Skeletal muscle tissue (tissue), 3 donors: ENCODE measurements at regions not wholly inside any gene's neighbourhood (a gene's known extent, or its start where the extent isn't known, plus 50 kb on each side); places are given as distances from the start of the nearest gene placed in this dataset.

ENCODE experiments used
- H3K27ac ChIP-seq: one replicate; pipeline ENCODE4 v1.7.0; 2013; ENCODE audit warnings: mild to moderate bottlenecking, low read depth, low read length, inconsistent platforms
- H3K27me3 ChIP-seq, 3 donors: one replicate each; pipeline ENCODE4 v1.7.0; 2013; ENCODE audit warnings: low read length in 3 of 3; ENCODE audit not compliant: control insufficient read depth in 3 of 3, insufficient read depth in 3 of 3
- H3K36me3 ChIP-seq, 3 donors: one replicate each; pipeline ENCODE4 v1.7.0; 2013; ENCODE audit warnings: low read length in 3 of 3; ENCODE audit not compliant: control insufficient read depth in 3 of 3, insufficient read depth in 3 of 3
- H3K4me1 ChIP-seq, 3 donors: one replicate each; pipeline ENCODE4 v1.7.0; 2013; ENCODE audit warnings: low read length in 3 of 3, mild to moderate bottlenecking in 3 of 3; ENCODE audit not compliant: control insufficient read depth in 3 of 3, insufficient read depth in 3 of 3
- H3K4me3 ChIP-seq, 3 donors: one replicate each; pipeline ENCODE4 v1.7.0; 2013; ENCODE audit warnings: low read length in 3 of 3
- H3K9ac ChIP-seq, 3 donors: one replicate each; pipeline ENCODE4 v1.7.0; 2013; ENCODE audit warnings: low read length in 3 of 3, mild to moderate bottlenecking in 3 of 3, moderate library complexity in 2 of 3, low read depth in 1 of 3
- H3K9me3 ChIP-seq, 3 donors: one replicate each; pipeline ENCODE4 v1.7.0; 2013; ENCODE audit warnings: low read length in 3 of 3; ENCODE audit not compliant: control insufficient read depth in 3 of 3
- donor health status: Osteomylitis.

GRCh38 chr14:42460673-42461072 lies 854.0 kb downstream of the LRFN5 start:
- H3K9me3 ChIP-seq, result no peaks in the 10 kb centered on the region

DNA sequence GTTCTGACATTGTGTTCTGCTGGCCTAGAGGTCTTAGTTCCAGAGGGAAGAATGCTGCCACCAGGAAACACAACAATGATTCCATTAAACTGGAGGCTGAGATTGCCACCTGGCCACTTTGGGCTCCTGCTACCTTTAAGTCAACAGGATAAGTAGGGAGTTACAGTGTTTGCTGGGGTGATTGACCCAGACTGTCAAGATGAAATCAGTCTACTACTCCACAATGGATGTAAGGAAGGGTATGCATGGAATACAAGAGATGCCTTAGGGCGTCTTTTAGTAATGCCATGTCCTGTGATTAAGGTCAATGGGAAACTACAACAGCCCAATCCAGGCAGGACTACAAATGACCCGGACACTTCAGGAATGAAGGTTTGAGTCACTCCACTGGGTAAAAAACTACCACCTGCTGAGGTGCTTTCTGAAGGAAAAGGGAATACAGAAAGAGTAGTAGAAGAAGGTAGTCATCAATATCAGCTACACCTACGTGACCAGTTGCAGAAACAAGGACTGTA lies 852.6 kb downstream of the LRFN5 start:
- Histone ChIP-seq H3K9me3 (no peaks in the 10 kb centered on the region), H3K4me3 (no peak overlapping the region), H3K9ac (no peak overlapping the region), H3K36me3 (no peaks in the 10 kb centered on the region), H3K4me1 (no peaks in the 10 kb centered on the region), H3K27ac (no peak overlapping the region), H3K27me3 (no peaks in the 10 kb centered on the region)

More at GRCh38 chr14:42460673-42461072, 854.0 kb downstream of the LRFN5 start:
- no peaks in the 10 kb centered on the region for H3K36me3 ChIP-seq
- H3K9ac ChIP-seq, result no peak overlapping the region
- H3K4me1 ChIP-seq, result no peaks in the 10 kb centered on the region
- H3K4me3 ChIP-seq, result no peak overlapping the region
- no peak overlapping the region for H3K27ac ChIP-seq
- H3K27me3 ChIP-seq, result no peaks in the 10 kb centered on the region

- Histone ChIP-seq H3K27ac (no peak overlapping the region), H3K36me3 (no peaks in the 10 kb centered on the region), H3K9me3 (no peaks in the 10 kb centered on the region), H3K27me3 (no peaks in the 10 kb centered on the region), H3K4me1 (no peaks in the 10 kb centered on the region), H3K4me3 (no peak overlapping the region), H3K9ac (no peak overlapping the region)
Observed at GRCh38 chr14:42441615-42442014, 834.9 kb downstream of the LRFN5 start.

DNA sequence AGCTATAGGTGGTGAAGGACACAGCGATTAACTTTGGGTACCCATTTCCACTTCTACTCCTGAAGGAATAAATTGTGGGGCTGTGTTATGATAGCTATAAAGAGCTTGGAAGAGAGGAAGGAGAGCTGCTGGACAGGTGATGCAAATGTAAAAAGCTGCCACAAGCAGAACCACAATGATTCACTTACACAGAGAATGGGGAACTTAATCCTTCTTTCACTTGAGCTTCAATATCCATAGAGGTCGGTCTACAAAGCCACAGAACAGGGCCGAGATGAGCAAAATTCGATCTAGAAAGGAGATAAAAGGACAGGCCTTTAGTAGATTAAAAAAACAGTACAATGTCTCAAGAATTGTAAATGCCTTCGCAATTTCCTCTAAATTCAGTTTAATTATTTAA lies 831.1 kb downstream of the LRFN5 start:
- Histone ChIP-seq H3K27me3 (no peaks in the 10 kb centered on the region), H3K27ac (no peak overlapping the region), H3K9me3 (no peaks in the 10 kb centered on the region), H3K4me3 (no peak overlapping the region), H3K9ac (no peak overlapping the region), H3K36me3 (no peaks in the 10 kb centered on the region), H3K4me1 (no peaks in the 10 kb centered on the region)

DNA sequence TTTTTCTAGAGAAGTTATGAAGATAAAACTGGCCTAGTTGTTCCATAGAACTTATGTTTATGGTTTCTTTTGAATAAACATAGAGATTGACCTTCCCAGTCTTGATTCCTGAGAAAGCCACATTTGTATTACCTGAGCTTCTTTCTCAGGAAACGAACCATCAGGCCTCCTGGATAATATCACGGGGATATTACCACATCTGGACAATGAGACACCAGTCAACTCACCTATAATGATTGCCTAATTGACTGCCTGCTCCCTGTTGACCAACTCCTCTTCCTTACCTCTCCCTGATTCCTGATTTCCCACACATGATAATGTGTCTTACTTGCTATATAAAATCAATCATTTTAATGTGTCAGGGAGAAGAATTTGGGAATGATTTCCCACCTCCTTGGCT lies 822.7 kb downstream of the LRFN5 start:
- Histone ChIP-seq H3K4me3 (no peak overlapping the region), H3K27me3 (no peaks in the 10 kb centered on the region), H3K36me3 (no peaks in the 10 kb centered on the region), H3K4me1 (no peaks in the 10 kb centered on the region), H3K27ac (no peak overlapping the region), H3K9ac (no peak overlapping the region), H3K9me3 (no peaks in the 10 kb centered on the region)

- Histone ChIP-seq H3K9me3 (no peaks in the 10 kb centered on the region), H3K4me3 (no peak overlapping the region), H3K9ac (no peak overlapping the region), H3K27ac (no peak overlapping the region), H3K36me3 (no peaks in the 10 kb centered on the region), H3K4me1 (no peaks in the 10 kb centered on the region), H3K27me3 (no peaks in the 10 kb centered on the region)
Observed at GRCh38 chr14:42428996-42429395, 822.3 kb downstream of the LRFN5 start.

DNA sequence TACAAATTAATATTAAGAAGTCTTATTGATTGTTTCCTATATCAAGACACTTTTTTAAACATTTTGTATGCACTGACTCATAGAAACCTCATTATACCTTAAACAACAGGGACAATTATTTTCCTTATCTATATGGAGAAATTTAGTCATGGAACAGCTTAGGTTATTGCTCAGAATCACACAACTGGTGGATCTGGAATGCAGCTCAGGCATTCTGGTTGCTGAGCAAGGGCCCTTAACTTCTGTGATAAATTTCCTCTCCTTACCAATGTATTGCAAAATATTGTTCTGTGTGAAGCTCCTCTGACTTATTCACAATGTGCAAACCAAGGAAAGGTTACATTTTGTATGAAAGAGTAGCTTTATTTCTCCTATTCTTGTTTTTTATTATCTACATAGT lies 817.8 kb downstream of the LRFN5 start:
- Histone ChIP-seq H3K9ac (no peak overlapping the region), H3K4me3 (no peak overlapping the region), H3K27ac (no peak overlapping the region), H3K27me3 (no peaks in the 10 kb centered on the region), H3K9me3 (no peaks in the 10 kb centered on the region), H3K4me1 (no peaks in the 10 kb centered on the region), H3K36me3 (no peaks in the 10 kb centered on the region)

- Histone ChIP-seq H3K27ac (no peak overlapping the region), H3K36me3 (no peaks in the 10 kb centered on the region), H3K27me3 (no peaks in the 10 kb centered on the region), H3K9me3 (no peaks in the 10 kb centered on the region), H3K4me3 (no peak overlapping the region), H3K9ac (no peak overlapping the region), H3K4me1 (no peaks in the 10 kb centered on the region)
Observed at GRCh38 chr14:42421377-42422078, 814.9 kb downstream of the LRFN5 start.

DNA sequence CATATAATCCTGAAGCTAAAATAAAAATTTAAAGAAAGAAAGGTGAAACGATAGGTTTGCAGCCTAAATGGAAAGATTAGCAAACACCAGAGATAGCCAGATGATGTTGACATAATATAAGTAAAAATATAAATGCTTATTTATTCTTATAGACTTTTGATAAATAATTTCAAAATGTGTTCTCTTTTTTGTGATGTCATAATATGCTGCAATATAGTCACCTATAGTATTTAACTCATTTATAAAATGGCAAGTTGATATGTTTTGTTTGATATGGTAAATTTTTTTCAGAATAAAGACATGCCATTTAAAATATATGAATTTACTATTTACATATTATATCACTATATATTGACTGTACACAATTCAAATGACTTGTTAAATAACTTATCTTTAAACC lies 813.4 kb downstream of the LRFN5 start:
- Histone ChIP-seq H3K9me3 (no peaks in the 10 kb centered on the region), H3K4me1 (no peaks in the 10 kb centered on the region), H3K9ac (no peak overlapping the region), H3K27me3 (no peaks in the 10 kb centered on the region), H3K27ac (no peak overlapping the region), H3K4me3 (no peak overlapping the region), H3K36me3 (no peaks in the 10 kb centered on the region)

DNA sequence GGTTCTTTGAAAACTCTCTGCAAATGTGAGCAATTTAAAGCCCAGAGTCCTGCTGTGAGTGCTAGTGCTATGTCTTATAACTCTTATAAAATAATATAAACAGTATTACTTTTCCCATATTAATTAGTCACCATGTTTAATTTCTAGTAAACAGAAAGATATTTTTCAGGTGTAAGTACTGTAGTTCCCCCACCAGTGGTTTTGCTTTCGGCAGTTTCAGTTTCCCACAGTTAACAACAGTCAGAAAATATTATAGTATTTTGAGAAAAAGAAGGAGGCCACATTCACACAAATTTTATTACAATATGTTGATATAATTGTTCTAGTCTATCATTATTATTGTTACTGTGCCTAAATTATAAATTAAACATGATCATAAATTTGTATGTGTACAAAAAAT lies 800.5 kb downstream of the LRFN5 start:
- Histone ChIP-seq H3K36me3 (no peaks in the 10 kb centered on the region), H3K27me3 (no peaks in the 10 kb centered on the region), H3K4me3 (no peak overlapping the region), H3K27ac (no peak overlapping the region), H3K9me3 (no peaks in the 10 kb centered on the region), H3K9ac (no peak overlapping the region), H3K4me1 (no peaks in the 10 kb centered on the region)
